Esophagus (tissue), 2 donors: ENCODE measurements at regions not wholly inside any gene's neighbourhood (a gene's known extent, or its start where the extent isn't known, plus 50 kb on each side); places are given as distances from the start of the nearest gene placed in this dataset.
"Not testable (repeated sequence)": the region's sequence is repeated elsewhere in the genome, so short reads cannot be mapped to it uniquely, and the experiment has no call there.

Source experiments
- H3K27ac ChIP-seq, 2 donors: one replicate each; pipeline ENCODE4 v1.5.1; 2013; ENCODE audit warnings: low read depth in 2 of 2, mild to moderate bottlenecking in 2 of 2, inconsistent platforms in 1 of 2, low read length in 1 of 2, moderate library complexity in 1 of 2
- H3K27me3 ChIP-seq, 2 donors: one replicate each; pipeline ENCODE4 v1.6.1; 2013; ENCODE audit warnings: low read length in 2 of 2, control low read depth in 1 of 2, mild to moderate bottlenecking in 1 of 2; ENCODE audit not compliant: insufficient read depth in 2 of 2, control insufficient read depth in 1 of 2
- H3K36me3 ChIP-seq, 2 donors: one replicate each; pipeline ENCODE4 v1.6.1; 2013; ENCODE audit warnings: low read length in 1 of 2; ENCODE audit not compliant: control insufficient read depth in 2 of 2, insufficient read depth in 2 of 2
- H3K4me1 ChIP-seq, 2 donors: one replicate each; pipeline ENCODE4 v1.6.1; 2013; ENCODE audit warnings: low read length in 1 of 2; ENCODE audit not compliant: control insufficient read depth in 2 of 2, insufficient read depth in 2 of 2
- H3K4me3 ChIP-seq, 2 donors: one replicate each; pipeline ENCODE4 v1.5.1; 2013; ENCODE audit warnings: low read length in 2 of 2, mild to moderate bottlenecking in 2 of 2, low read depth in 1 of 2, moderate library complexity in 1 of 2
- H3K9me3 ChIP-seq, 2 donors: one replicate each; pipeline ENCODE4 v1.6.1; 2013; ENCODE audit warnings: mild to moderate bottlenecking in 2 of 2, low read depth in 1 of 2, low read length in 1 of 2, moderate library complexity in 1 of 2; ENCODE audit not compliant: control insufficient read depth in 2 of 2, insufficient read depth in 1 of 2
- WGBS, 2 donors: extraction: QIAGEN DNeasy Blood & Tissue Kit; methylation state at CpG; one replicate each; pipeline ENCODE4 v1.1.7; 2013; 5-methylcytosine and 5-hydroxymethylcytosine counted together
- donor health status: healthy with polysubstance abuse.
- donor health status: Bipolar disorder and iron deficiency.

DNA sequence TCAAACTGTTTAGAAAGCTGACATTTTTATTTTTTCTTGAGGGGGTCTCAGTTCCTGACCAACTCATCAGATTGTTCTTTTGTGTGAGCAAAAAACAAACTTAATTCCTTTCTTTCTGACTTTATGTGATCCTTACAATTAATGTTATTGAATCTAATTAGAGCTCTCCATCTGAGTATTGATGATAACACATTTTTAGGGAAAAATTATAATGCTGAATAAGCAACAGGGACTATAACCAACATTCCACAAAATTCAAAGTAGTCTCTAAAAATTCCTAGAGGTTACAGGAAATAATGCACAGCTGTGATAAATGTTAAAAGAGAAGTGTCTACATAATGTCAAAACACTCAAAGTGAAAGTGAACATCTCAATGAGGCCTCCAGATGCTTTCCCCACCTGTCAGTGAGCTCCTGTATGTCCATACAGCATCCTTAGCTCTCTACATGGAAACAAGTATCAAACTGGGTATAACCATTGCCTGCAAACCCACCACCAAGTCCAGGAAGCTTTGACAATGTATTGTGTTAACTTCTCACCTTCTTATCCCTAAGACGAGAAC, 786.0 kb upstream of the SLC39A10 start:
- H3K27ac ChIP-seq = no peak overlapping the region
- no peaks in the 10 kb centered on the region for H3K27me3 ChIP-seq
- WGBS, 2 donors = 83 to 84% methylated on average over 1 of the region's 1 CpG
- no peaks in the 10 kb centered on the region for H3K4me1 ChIP-seq
- no peak overlapping the region for H3K4me3 ChIP-seq
- no peaks in the 10 kb centered on the region for H3K36me3 ChIP-seq
- H3K9me3 ChIP-seq = no peaks in the 10 kb centered on the region

- Histone ChIP-seq H3K36me3 (no peaks in the 10 kb centered on the region), H3K27me3 (no peaks in the 10 kb centered on the region), H3K27ac (no peak overlapping the region), H3K4me3 (no peak overlapping the region), H3K9me3 (no peaks in the 10 kb centered on the region), H3K4me1 (no peaks in the 10 kb centered on the region)
- WGBS, 2 donors = 28 to 44% methylated on average over 1 of the region's 1 CpG
Measured at GRCh38 chr2:194867328-194867727, 789.7 kb upstream of the SLC39A10 start.

DNA sequence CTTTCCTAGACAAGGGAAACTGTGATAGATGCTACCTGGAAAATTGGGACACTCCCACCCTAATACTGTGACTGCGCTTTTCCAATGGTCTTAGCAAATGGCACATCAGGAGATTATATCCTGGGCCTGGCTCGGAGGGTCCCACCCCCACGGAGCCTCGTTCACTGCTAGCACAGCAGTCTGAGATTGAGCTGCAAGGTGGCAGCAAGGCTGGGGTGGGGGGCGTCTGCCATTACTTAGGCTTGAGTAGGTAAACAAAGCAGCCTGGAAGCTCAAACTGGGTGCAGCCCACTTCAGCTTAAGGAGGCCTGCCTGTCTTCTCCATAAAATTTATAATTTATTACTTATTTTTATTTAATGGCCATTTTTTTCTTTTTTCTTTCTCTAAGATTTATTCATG, 802.1 kb upstream of the SLC39A10 start:
- Histone ChIP-seq H3K4me1 (no peaks in the 10 kb centered on the region), H3K4me3 (no peak overlapping the region), H3K36me3 (no peaks in the 10 kb centered on the region), H3K27ac (no peak overlapping the region), H3K27me3 (no peaks in the 10 kb centered on the region), H3K9me3 (no peaks in the 10 kb centered on the region)
- WGBS, 2 donors = 80 to 86% methylated on average over 5 of the region's 5 CpGs

DNA sequence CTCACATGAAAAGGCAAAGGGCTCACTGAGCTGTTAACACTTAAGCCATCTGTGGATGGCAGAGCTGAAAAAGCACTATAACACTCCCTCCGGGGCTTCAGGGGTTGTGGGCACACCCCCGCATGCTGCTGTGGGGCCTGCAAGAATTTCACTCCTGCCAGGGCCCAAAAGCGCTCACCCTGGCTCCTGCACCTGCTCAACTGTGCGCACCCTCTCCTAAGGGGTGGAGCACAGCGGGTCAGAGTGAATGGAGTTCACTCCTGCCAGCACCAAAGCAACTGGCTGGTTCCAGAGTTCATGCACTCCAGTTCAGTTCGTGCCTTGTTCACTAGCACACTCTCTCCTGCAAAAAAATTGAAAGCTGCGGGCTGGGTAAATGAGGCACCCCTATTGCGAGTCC, 814.2 kb upstream of the SLC39A10 start:
- 77 to 83% methylated on average over 8 of the region's 8 CpGs for WGBS, 2 donors
- Histone ChIP-seq H3K4me3 (no peak overlapping the region), H3K4me1 (no peaks in the 10 kb centered on the region), H3K9me3 (no peaks in the 10 kb centered on the region), H3K27ac (no peak overlapping the region), H3K27me3 (no peaks in the 10 kb centered on the region), H3K36me3 (no peaks in the 10 kb centered on the region)

GRCh38 chr2:194834371-194834770, 822.7 kb upstream of the SLC39A10 start:
- not testable (repeated sequence) for H3K4me1 ChIP-seq, H3K36me3 ChIP-seq, H3K9me3 ChIP-seq, H3K27ac ChIP-seq, H3K4me3 ChIP-seq, H3K27me3 ChIP-seq
- 73 to 77% methylated on average over 2 of the region's 2 CpGs for WGBS, 2 donors

- Histone ChIP-seq H3K27ac (no peak overlapping the region), H3K27me3 (no peaks in the 10 kb centered on the region), H3K4me1 (no peaks in the 10 kb centered on the region), H3K36me3 (no peaks in the 10 kb centered on the region), H3K4me3 (no peak overlapping the region), H3K9me3 (no peaks in the 10 kb centered on the region)
Measured at GRCh38 chr2:194826241-194826640, 830.8 kb upstream of the SLC39A10 start.

DNA sequence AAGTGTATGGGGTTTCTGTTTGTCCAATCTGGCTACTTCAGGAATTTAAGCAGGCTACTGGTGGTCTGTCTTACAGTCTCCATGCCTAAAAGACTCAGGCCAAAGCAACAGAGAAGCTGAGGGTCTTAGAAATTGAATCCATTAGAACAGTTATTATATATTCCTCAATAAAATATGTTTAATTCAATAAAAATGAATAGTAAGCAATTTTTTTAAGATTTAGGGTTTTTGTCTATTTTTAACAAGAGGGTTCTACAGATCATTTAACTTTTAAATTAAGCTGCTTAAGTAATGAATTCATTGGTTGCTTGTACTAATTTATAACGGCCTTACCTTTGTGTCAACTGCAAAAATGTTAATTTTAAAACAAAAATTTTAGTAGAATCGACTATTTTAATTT, 832.6 kb upstream of the SLC39A10 start:
- Histone ChIP-seq H3K4me3 (no peak overlapping the region), H3K9me3 (no peaks in the 10 kb centered on the region), H3K27ac (no peak overlapping the region), H3K36me3 (no peaks in the 10 kb centered on the region), H3K27me3 (no peaks in the 10 kb centered on the region), H3K4me1 (no peaks in the 10 kb centered on the region)
- 48 to 55% methylated on average over 2 of the region's 2 CpGs for WGBS, 2 donors

- H3K9me3 ChIP-seq = no peaks in the 10 kb centered on the region
- no peak overlapping the region for H3K4me3 ChIP-seq
- WGBS, 2 donors = 72 to 73% methylated on average over 5 of the region's 5 CpGs
- no peaks in the 10 kb centered on the region for H3K4me1 ChIP-seq
- H3K36me3 ChIP-seq = no peaks in the 10 kb centered on the region
- no peak overlapping the region for H3K27ac ChIP-seq
- no peaks in the 10 kb centered on the region for H3K27me3 ChIP-seq
Measured at GRCh38 chr2:194822657-194823056, 834.4 kb upstream of the SLC39A10 start.

DNA sequence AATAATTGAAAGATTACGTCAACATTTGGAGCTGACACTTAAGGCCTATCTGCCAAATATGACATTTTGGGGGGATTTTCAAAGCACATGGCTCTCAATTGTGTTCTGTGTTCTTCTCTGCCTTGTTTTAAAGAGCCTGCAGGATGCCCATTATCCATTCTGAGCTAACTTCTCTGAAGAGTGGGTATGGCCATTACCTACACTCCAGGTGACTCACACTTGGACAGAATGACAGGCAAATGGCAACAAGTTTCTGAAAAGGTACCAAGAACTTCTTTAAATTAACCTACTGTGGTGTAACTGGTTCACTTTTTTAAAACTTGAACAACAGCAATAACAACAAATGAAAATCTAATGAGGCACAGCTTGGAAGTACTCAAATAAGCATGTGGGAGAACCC, 834.9 kb upstream of the SLC39A10 start:
- Histone ChIP-seq H3K4me3 (no peak overlapping the region), H3K4me1 (no peaks in the 10 kb centered on the region), H3K27me3 (no peaks in the 10 kb centered on the region), H3K36me3 (no peaks in the 10 kb centered on the region), H3K9me3 (no peaks in the 10 kb centered on the region), H3K27ac (no peak overlapping the region)
- 0 to 12% methylated on average over 1 of the region's 1 CpG for WGBS, 2 donors

GRCh38 chr2:194819367-194819766, 837.7 kb upstream of the SLC39A10 start:
- no peaks in the 10 kb centered on the region for H3K36me3 ChIP-seq
- H3K27ac ChIP-seq = no peak overlapping the region
- H3K4me3 ChIP-seq = no peak overlapping the region
- H3K27me3 ChIP-seq = no peaks in the 10 kb centered on the region
- H3K9me3 ChIP-seq = no peaks in the 10 kb centered on the region
- H3K4me1 ChIP-seq = no peaks in the 10 kb centered on the region
